Endodermal cell (in vitro differentiated cells): ENCODE measurements at regions not wholly inside any gene's neighbourhood (a gene's known extent, or its start where the extent isn't known, plus 50 kb on each side); places are given as distances from the start of the nearest gene placed in this dataset.
A peak's percentile ranks its signal among the peaks of the same experiment; 100 is the strongest.

Experiments
- DNase-seq: peaks from one replicate; pipeline ENCODE4 v3.0.0-alpha.2; 2017
- H3K27ac ChIP-seq: 2 replicates; pipeline ENCODE4 v1.5.1; 2013; ENCODE audit warnings: mild to moderate bottlenecking, low read depth, low read length, moderate library complexity
- H3K27me3 ChIP-seq: 2 replicates; pipeline ENCODE4 v1.6.1; 2013; ENCODE audit warnings: mild to moderate bottlenecking, low read length, moderate library complexity; ENCODE audit not compliant: insufficient read depth, control insufficient read depth, poor library complexity, severe bottlenecking
- H3K36me3 ChIP-seq: 2 replicates; pipeline ENCODE4 v1.7.0; 2013; ENCODE audit warnings: mild to moderate bottlenecking, low read length, moderate library complexity; ENCODE audit not compliant: control insufficient read depth, insufficient read depth
- H3K4me1 ChIP-seq: one replicate; pipeline ENCODE4 v1.7.0; 2013; ENCODE audit warnings: low read length; ENCODE audit not compliant: control insufficient read depth, insufficient read depth
- H3K4me3 ChIP-seq: 2 replicates; pipeline ENCODE4 v1.5.1; 2013; ENCODE audit warnings: mild to moderate bottlenecking, low read length, moderate library complexity
- H3K9ac ChIP-seq: 2 replicates; pipeline ENCODE4 v1.6.1; 2013; ENCODE audit warnings: mild to moderate bottlenecking, low read length, moderate library complexity; ENCODE audit not compliant: poor library complexity, severe bottlenecking; ENCODE audit errors: extremely low read depth
- H3K9me3 ChIP-seq: 2 replicates; pipeline ENCODE4 v1.6.1; 2013; ENCODE audit warnings: mild to moderate bottlenecking, low read length, moderate library complexity; ENCODE audit not compliant: control insufficient read depth
- H3K27ac Mint-ChIP-seq: 2 replicates; pipeline ENCODE4 v1.8.0; 2020; ENCODE audit warnings: mixed read lengths
- H3K27me3 Mint-ChIP-seq: 2 replicates; pipeline ENCODE4 v1.8.0; 2021; ENCODE audit warnings: mild to moderate bottlenecking, mixed read lengths; ENCODE audit not compliant: insufficient read depth
- H3K36me3 Mint-ChIP-seq: 2 replicates; pipeline ENCODE4 v1.8.0; 2020; ENCODE audit warnings: low read depth, mixed read lengths
- H3K4me1 Mint-ChIP-seq: 2 replicates; pipeline ENCODE4 v1.8.0; 2020; ENCODE audit warnings: mixed read lengths
- H3K4me3 Mint-ChIP-seq: 2 replicates; pipeline ENCODE4 v1.8.0; 2020; ENCODE audit warnings: mild to moderate bottlenecking, moderate library complexity, mixed read lengths
- H3K9me3 Mint-ChIP-seq: 2 replicates; pipeline ENCODE4 v1.8.0; 2020; ENCODE audit warnings: mild to moderate bottlenecking, mixed read lengths
- CTCF ChIP-seq: fragments of 200-600 bp; sonication (generic); conservative IDR thresholded peaks from 2 replicates; pipeline ENCODE4 v1.5.0; 2021; ENCODE audit warnings: antibody characterized with exemption, mild to moderate bottlenecking
- WGBS, 2 experiments: methylation state at CpG; one replicate each; pipeline versions ENCODE4 v1.1.5 to v1.1.7; 2013; ENCODE audit warnings: missing lambda C conversion rate in 2 of 2, mixed read lengths in 1 of 2; ENCODE audit not compliant: insufficient coverage in 1 of 2, insufficient read length in 1 of 2; 5-methylcytosine and 5-hydroxymethylcytosine counted together

- no peak overlapping the region for H3K27ac ChIP-seq
- H3K27ac Mint-ChIP-seq, result no peak overlapping the region
- 67 to 85% methylated on average over 6 to 10 of the region's 10 CpGs for WGBS, 2 experiments
Measured at GRCh38 chr18:10054366-10054765, 140.6 kb downstream of the VAPA start.

GRCh38 chr18:10055125-10055750, 141.4 kb downstream of the VAPA start:
- H3K27me3 Mint-ChIP-seq, result peaks cover 49% of the 10 kb centered on the region
- 84 to 98% methylated on average over 5 to 10 of the region's 10 CpGs for WGBS, 2 experiments

More at GRCh38 chr18:10054366-10054765, 140.6 kb downstream of the VAPA start:
- DNase-seq, result peak; percentile 59
- Mint-ChIP-seq H3K9me3 (no peaks in the 10 kb centered on the region), H3K4me1 (peaks cover 23% of the 10 kb centered on the region), H3K36me3 (no peaks in the 10 kb centered on the region), H3K4me3 (no peak overlapping the region), H3K27me3 (peaks cover 46% of the 10 kb centered on the region)
- Histone ChIP-seq H3K9ac (no peak overlapping the region), H3K9me3 (no peaks in the 10 kb centered on the region), H3K27me3 (peaks cover 37% of the 10 kb centered on the region), H3K36me3 (no peaks in the 10 kb centered on the region), H3K4me1 (peaks cover 7% of the 10 kb centered on the region), H3K4me3 (no peak overlapping the region)
- no peak for TF ChIP-seq CTCF

GRCh38 chr18:10056506-10056905, 142.7 kb downstream of the VAPA start:
- no peak overlapping the region for H3K9ac ChIP-seq
- peaks cover 47% of the 10 kb centered on the region for H3K27me3 Mint-ChIP-seq
- H3K27ac ChIP-seq, result no peak overlapping the region
- peaks cover 43% of the 10 kb centered on the region for H3K27me3 ChIP-seq
- H3K4me3 Mint-ChIP-seq, result no peak overlapping the region
- H3K4me1 Mint-ChIP-seq, result peaks cover 23% of the 10 kb centered on the region
- H3K36me3 Mint-ChIP-seq, result no peaks in the 10 kb centered on the region
- no peak for DNase-seq
- no peaks in the 10 kb centered on the region for H3K9me3 ChIP-seq
- no peak overlapping the region for H3K4me3 ChIP-seq
- peaks cover 7% of the 10 kb centered on the region for H3K4me1 ChIP-seq
- H3K9me3 Mint-ChIP-seq, result no peaks in the 10 kb centered on the region
- 94 to 96% methylated on average over 5 to 12 of the region's 12 CpGs for WGBS, 2 experiments
- TF ChIP-seq CTCF, result no peak
- no peak overlapping the region for H3K27ac Mint-ChIP-seq
- H3K36me3 ChIP-seq, result no peaks in the 10 kb centered on the region

More at GRCh38 chr18:10055125-10055750, 141.4 kb downstream of the VAPA start:
- Mint-ChIP-seq H3K9me3 (no peaks in the 10 kb centered on the region), H3K27ac (peak overlapping the region; percentile 22), H3K4me1 (peaks cover 23% of the 10 kb centered on the region), H3K36me3 (no peaks in the 10 kb centered on the region), H3K4me3 (no peak overlapping the region)
- no peak for DNase-seq
- no peak overlapping the region for H3K9ac ChIP-seq
- peaks cover 7% of the 10 kb centered on the region for H3K4me1 ChIP-seq
- no peak for TF ChIP-seq CTCF
- H3K4me3 ChIP-seq, result no peak overlapping the region
- no peaks in the 10 kb centered on the region for H3K36me3 ChIP-seq
- H3K27ac ChIP-seq, result no peak overlapping the region
- peaks cover 43% of the 10 kb centered on the region for H3K27me3 ChIP-seq
- H3K9me3 ChIP-seq, result no peaks in the 10 kb centered on the region
